Esophagus muscularis mucosa (tissue), 4 donors: ENCODE measurements at regions not wholly inside any gene's neighbourhood (a gene's known extent, or its start where the extent isn't known, plus 50 kb on each side); places are given as distances from the start of the nearest gene placed in this dataset.

Experiments
- CTCF ChIP-seq, 3 experiments: fragments of 200-600 bp in 2 of 3; fragments of 450-650 bp in 1 of 3; sonication (generic) in 2 of 3; IDR thresholded peaks; one replicate each; pipeline ENCODE4 v1.5.1; 2017 to 2019; ENCODE audit warnings: antibody characterized with exemption in 3 of 3, mild to moderate bottlenecking in 2 of 3, moderate library complexity in 1 of 3
- EP300 ChIP-seq: sonication (generic); formaldehyde crosslinking; IDR thresholded peaks from one replicate; pipeline ENCODE4 v1.6.1; 2017; ENCODE audit warnings: antibody characterized with exemption
- POLR2AphosphoS5 ChIP-seq, 2 donors: sonication (generic); formaldehyde crosslinking; IDR thresholded peaks; one replicate each; pipeline ENCODE4 v1.6.1; 2017; ENCODE audit warnings: antibody characterized with exemption in 2 of 2

GRCh38 chr2:12610314-12610713 is 106.4 kb upstream of the TRIB2 start:
- TF ChIP-seq CTCF (IDR thresholded peaks at IDR 0.05) (no peak), POLR2AphosphoS5 (IDR thresholded peaks at IDR 0.05) (no peak), EP300 (no peak)
